ENCODE measurements at regions not wholly inside any gene's neighbourhood (a gene's known extent, or its start where the extent isn't known, plus 50 kb on each side); places are given as distances from the start of the nearest gene placed in this dataset.

- TF ChIP-seq CTCF (conservative IDR thresholded peaks at IDR 0.05; ENCODE audit: low read length) (no peak), EZH2phosphoT487 (IDR thresholded peaks at IDR 0.05; ENCODE audit: borderline replicate concordance) (no peak)
Measured at GRCh38 chr2:139359818-139360217, 579.6 kb upstream of the NXPH2 start.
